ENCODE measurements at regions not wholly inside any gene's neighbourhood (a gene's known extent, or its start where the extent isn't known, plus 50 kb on each side); places are given as distances from the start of the nearest gene placed in this dataset.
"Not testable (repeated sequence)": the region's sequence is repeated elsewhere in the genome, so short reads cannot be mapped to it uniquely, and the experiment has no call there.

DNA sequence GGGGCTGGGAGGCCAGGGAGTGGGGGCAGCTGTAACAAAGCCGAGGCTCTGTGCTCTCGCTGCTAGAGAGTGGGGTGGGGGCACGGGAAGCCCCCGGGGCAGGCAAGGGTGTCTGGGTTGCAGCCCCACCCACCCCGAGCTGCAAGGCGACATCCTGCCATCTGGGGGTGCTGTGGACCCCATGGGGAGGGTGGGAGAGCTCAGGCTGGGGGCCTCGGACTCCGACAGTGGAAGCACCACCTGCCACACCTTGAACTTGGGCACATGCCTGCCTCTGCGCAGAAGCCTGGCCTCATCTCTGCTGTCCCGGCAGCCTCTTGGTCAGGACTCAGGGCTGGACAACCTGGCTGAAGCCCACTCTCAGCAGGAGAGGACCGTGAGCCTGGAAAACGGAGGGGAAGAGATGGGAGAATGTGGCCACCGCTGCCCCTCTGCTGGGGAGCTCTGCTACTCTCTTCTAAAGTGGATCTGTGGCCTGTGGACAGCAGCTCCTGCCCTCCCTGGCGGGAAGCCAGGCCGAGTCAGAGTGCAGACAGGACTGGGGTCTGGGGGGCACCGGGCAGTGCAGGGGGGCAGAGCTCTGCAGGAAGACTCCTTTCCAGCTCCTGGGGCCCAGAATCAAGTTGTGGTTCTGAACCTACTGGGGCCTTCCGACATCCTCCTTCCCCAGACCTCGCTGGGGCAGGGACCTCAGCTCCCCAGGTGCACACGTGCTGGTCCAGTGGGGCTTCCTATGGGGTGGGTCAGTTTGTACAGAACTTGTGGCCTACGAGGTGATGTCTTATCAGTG, 207.2 kb downstream of the BANP start:
- not testable (repeated sequence) for H3K4me1 Mint-ChIP-seq; H3K27ac ChIP-seq (ENCODE audit: low read depth); H3K27me3 Mint-ChIP-seq (ENCODE audit: insufficient read depth, low read depth, poor library complexity); H3K4me1 ChIP-seq (ENCODE audit: insufficient read depth); H3K27me3 ChIP-seq (ENCODE audit: insufficient read depth); H3K9me3 Mint-ChIP-seq; H3K4me3 ChIP-seq; H3K36me3 Mint-ChIP-seq (ENCODE audit: low read depth); H3K9me2 ChIP-seq (ENCODE audit: insufficient read depth); H3K79me2 ChIP-seq (replicated peaks; ENCODE audit: insufficient read depth); H4K20me1 ChIP-seq (replicated peaks; ENCODE audit: insufficient read depth); H3K4me3 Mint-ChIP-seq; H3K27ac Mint-ChIP-seq; H3K36me3 ChIP-seq (ENCODE audit: insufficient read depth); H2AFZ ChIP-seq; DNase-seq (ENCODE audit: low spot score); H3F3A ChIP-seq (replicated peaks; ENCODE audit: low read depth); H3K4me2 ChIP-seq
- ATAC-seq, result peak; percentile 17; the same call in 1 of the 3 replicates
- TF ChIP-seq, protein P1, sequence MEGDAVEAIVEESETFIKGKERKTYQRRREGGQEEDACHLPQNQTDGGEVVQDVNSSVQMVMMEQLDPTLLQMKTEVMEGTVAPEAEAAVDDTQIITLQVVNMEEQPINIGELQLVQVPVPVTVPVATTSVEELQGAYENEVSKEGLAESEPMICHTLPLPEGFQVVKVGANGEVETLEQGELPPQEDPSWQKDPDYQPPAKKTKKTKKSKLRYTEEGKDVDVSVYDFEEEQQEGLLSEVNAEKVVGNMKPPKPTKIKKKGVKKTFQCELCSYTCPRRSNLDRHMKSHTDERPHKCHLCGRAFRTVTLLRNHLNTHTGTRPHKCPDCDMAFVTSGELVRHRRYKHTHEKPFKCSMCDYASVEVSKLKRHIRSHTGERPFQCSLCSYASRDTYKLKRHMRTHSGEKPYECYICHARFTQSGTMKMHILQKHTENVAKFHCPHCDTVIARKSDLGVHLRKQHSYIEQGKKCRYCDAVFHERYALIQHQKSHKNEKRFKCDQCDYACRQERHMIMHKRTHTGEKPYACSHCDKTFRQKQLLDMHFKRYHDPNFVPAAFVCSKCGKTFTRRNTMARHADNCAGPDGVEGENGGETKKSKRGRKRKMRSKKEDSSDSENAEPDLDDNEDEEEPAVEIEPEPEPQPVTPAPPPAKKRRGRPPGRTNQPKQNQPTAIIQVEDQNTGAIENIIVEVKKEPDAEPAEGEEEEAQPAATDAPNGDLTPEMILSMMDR (conservative IDR thresholded peaks at IDR 0.05; ENCODE audit: low read depth in 2 of 2), result peak in 1 of 2 experiments; percentile 45; a peak in 2 of 4 replicates

GRCh38 chr16:88159046-88159896, 208.0 kb downstream of the BANP start:
- H3K27ac Mint-ChIP-seq; H3K27ac ChIP-seq (ENCODE audit: low read depth); H3K79me2 ChIP-seq (replicated peaks; ENCODE audit: insufficient read depth); ATAC-seq; H3K9me3 Mint-ChIP-seq; H3K36me3 ChIP-seq (ENCODE audit: insufficient read depth); H3K27me3 ChIP-seq (ENCODE audit: insufficient read depth); H3K9me2 ChIP-seq (ENCODE audit: insufficient read depth); DNase-seq (ENCODE audit: low spot score); H3K36me3 Mint-ChIP-seq (ENCODE audit: low read depth); H3K27me3 Mint-ChIP-seq (ENCODE audit: insufficient read depth, low read depth, poor library complexity); H3K4me1 ChIP-seq (ENCODE audit: insufficient read depth); H4K20me1 ChIP-seq (replicated peaks; ENCODE audit: insufficient read depth); H3K4me3 ChIP-seq; H3K4me3 Mint-ChIP-seq; H3F3A ChIP-seq (replicated peaks; ENCODE audit: low read depth); H3K4me1 Mint-ChIP-seq; H3K4me2 ChIP-seq; H2AFZ ChIP-seq: not testable (repeated sequence)

- not testable (repeated sequence) for H3K4me2 ChIP-seq; H3K27ac Mint-ChIP-seq; H3K4me3 ChIP-seq; H3K4me1 ChIP-seq (ENCODE audit: insufficient read depth); H3K4me1 Mint-ChIP-seq; H3K27me3 ChIP-seq (ENCODE audit: insufficient read depth); H3K36me3 Mint-ChIP-seq (ENCODE audit: low read depth); H3K27ac ChIP-seq (ENCODE audit: low read depth); H2AFZ ChIP-seq; ATAC-seq; H3K27me3 Mint-ChIP-seq (ENCODE audit: insufficient read depth, low read depth, poor library complexity); H3F3A ChIP-seq (replicated peaks; ENCODE audit: low read depth); H3K79me2 ChIP-seq (replicated peaks; ENCODE audit: insufficient read depth); H3K4me3 Mint-ChIP-seq; H3K9me2 ChIP-seq (ENCODE audit: insufficient read depth); H3K36me3 ChIP-seq (ENCODE audit: insufficient read depth); DNase-seq (ENCODE audit: low spot score); H3K9me3 Mint-ChIP-seq; H4K20me1 ChIP-seq (replicated peaks; ENCODE audit: insufficient read depth)
These were observed 208.7 kb downstream of the BANP start for GRCh38 chr16:88159897-88160335.

- H3K27me3 ChIP-seq (ENCODE audit: insufficient read depth); H3K79me2 ChIP-seq (replicated peaks; ENCODE audit: insufficient read depth); H4K20me1 ChIP-seq (replicated peaks; ENCODE audit: insufficient read depth); H2AFZ ChIP-seq; H3K4me3 ChIP-seq; H3K27ac Mint-ChIP-seq; H3K4me1 ChIP-seq (ENCODE audit: insufficient read depth); H3K9me2 ChIP-seq (ENCODE audit: insufficient read depth); H3K4me3 Mint-ChIP-seq; H3K27ac ChIP-seq (ENCODE audit: low read depth); H3K4me2 ChIP-seq; H3F3A ChIP-seq (replicated peaks; ENCODE audit: low read depth); H3K36me3 ChIP-seq (ENCODE audit: insufficient read depth); ATAC-seq; DNase-seq (ENCODE audit: low spot score); H3K9me3 Mint-ChIP-seq; H3K36me3 Mint-ChIP-seq (ENCODE audit: low read depth); H3K4me1 Mint-ChIP-seq; H3K27me3 Mint-ChIP-seq (ENCODE audit: insufficient read depth, low read depth, poor library complexity): not testable (repeated sequence)
These were observed 210.0 kb downstream of the BANP start for GRCh38 chr16:88161191-88161590.

DNA sequence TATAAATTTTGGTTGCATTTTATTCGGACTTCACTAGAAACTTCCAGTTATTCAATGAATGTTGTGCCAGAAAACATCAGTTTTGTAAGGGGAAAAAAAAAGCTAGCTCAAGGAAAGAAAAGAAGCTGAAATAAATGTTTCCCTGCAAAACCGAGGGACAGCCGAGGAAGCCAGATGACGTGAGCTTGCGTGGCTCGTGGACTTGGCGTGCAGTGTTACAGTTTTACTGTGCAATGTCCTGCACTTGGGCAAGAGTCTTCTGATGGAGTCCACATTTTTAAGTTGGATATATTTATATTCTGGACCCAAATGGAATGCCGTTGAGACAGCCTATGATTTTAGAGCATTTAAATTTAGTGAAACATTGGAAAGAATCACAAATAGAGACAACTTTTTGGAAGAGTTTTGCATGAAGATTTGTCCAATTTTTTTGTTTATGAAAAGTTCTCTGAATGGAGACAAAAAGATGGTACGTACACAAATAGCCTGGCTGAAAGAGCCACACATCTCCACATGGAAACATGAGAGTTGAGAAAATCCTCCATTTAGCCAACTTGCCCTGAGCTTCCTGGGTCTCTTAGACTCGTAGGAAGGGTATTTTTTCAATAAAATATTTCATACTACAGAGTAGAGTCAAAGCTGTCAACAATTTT, 210.5 kb downstream of the BANP start:
- H3K36me3 Mint-ChIP-seq (ENCODE audit: low read depth); H3K27me3 ChIP-seq (ENCODE audit: insufficient read depth); DNase-seq (ENCODE audit: low spot score); H3K4me3 ChIP-seq; H3K4me1 ChIP-seq (ENCODE audit: insufficient read depth); H3K36me3 ChIP-seq (ENCODE audit: insufficient read depth); H3K27me3 Mint-ChIP-seq (ENCODE audit: insufficient read depth, low read depth, poor library complexity); H3K79me2 ChIP-seq (replicated peaks; ENCODE audit: insufficient read depth); H3K9me3 Mint-ChIP-seq; ATAC-seq; H3K9me2 ChIP-seq (ENCODE audit: insufficient read depth); H3K4me2 ChIP-seq; H3F3A ChIP-seq (replicated peaks; ENCODE audit: low read depth); H3K4me3 Mint-ChIP-seq; H3K4me1 Mint-ChIP-seq; H3K27ac Mint-ChIP-seq; H2AFZ ChIP-seq; H4K20me1 ChIP-seq (replicated peaks; ENCODE audit: insufficient read depth); H3K27ac ChIP-seq (ENCODE audit: low read depth): not testable (repeated sequence)
